ENCODE measurements at regions not wholly inside any gene's neighbourhood (a gene's known extent, or its start where the extent isn't known, plus 50 kb on each side); places are given as distances from the start of the nearest gene placed in this dataset.

DNA sequence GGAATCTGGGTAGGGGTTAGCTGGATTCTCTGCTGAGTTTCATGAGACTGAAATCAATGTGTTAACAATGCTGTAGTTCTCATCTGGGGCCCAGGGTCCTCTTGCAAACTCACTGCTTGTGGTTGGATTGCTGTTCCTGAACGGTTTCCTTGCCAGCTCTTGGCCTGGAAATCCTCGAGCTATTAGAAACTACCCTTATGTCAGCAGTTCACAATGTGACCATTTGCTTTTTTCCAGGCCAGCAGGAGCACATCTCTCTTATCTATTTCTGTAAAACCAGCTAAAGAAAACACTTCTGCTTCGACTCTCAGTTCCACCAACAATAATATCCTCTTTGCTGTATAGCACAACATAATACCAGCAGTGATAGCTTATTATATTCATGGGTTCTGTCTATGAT lies 140.1 kb upstream of the TRAM1L1 start:
- TF ChIP-seq, protein P1, sequence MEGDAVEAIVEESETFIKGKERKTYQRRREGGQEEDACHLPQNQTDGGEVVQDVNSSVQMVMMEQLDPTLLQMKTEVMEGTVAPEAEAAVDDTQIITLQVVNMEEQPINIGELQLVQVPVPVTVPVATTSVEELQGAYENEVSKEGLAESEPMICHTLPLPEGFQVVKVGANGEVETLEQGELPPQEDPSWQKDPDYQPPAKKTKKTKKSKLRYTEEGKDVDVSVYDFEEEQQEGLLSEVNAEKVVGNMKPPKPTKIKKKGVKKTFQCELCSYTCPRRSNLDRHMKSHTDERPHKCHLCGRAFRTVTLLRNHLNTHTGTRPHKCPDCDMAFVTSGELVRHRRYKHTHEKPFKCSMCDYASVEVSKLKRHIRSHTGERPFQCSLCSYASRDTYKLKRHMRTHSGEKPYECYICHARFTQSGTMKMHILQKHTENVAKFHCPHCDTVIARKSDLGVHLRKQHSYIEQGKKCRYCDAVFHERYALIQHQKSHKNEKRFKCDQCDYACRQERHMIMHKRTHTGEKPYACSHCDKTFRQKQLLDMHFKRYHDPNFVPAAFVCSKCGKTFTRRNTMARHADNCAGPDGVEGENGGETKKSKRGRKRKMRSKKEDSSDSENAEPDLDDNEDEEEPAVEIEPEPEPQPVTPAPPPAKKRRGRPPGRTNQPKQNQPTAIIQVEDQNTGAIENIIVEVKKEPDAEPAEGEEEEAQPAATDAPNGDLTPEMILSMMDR (IDR thresholded peaks at IDR 0.05; ENCODE audit: insufficient read depth, low read length, severe bottlenecking), result no peak
- no peak for DNase-seq (ENCODE audit: low read depth)
- Histone ChIP-seq H3K36me3 (ENCODE audit: control insufficient read depth, insufficient read depth, low read length) (no peaks in the 10 kb centered on the region), H3K27me3 (ENCODE audit: control insufficient read depth, insufficient read depth, low read length) (no peaks in the 10 kb centered on the region), H3K4me3 (ENCODE audit: low read depth, low read length) (no peak overlapping the region)
- no peak for FAIRE-seq

- FAIRE-seq, result no peak
- no peak for DNase-seq (ENCODE audit: low read depth)
- TF ChIP-seq, protein P1 (IDR thresholded peaks at IDR 0.05; ENCODE audit: insufficient read depth, low read length, severe bottlenecking), result no peak
- Histone ChIP-seq H3K27me3 (ENCODE audit: control insufficient read depth, insufficient read depth, low read length) (no peaks in the 10 kb centered on the region), H3K36me3 (ENCODE audit: control insufficient read depth, insufficient read depth, low read length) (no peaks in the 10 kb centered on the region), H3K4me3 (ENCODE audit: low read depth, low read length) (no peak overlapping the region)
Observed at GRCh38 chr4:117227925-117228324, 142.5 kb upstream of the TRAM1L1 start.

GRCh38 chr4:117239434-117239833 lies 154.1 kb upstream of the TRAM1L1 start:
- TF ChIP-seq, protein P1 (IDR thresholded peaks at IDR 0.05; ENCODE audit: insufficient read depth, low read length, severe bottlenecking), result no peak
- no peaks in the 10 kb centered on the region for H3K36me3 ChIP-seq (ENCODE audit: control insufficient read depth, insufficient read depth, low read length)
- no peak overlapping the region for H3K4me3 ChIP-seq (ENCODE audit: low read depth, low read length)
- no peaks in the 10 kb centered on the region for H3K27me3 ChIP-seq (ENCODE audit: control insufficient read depth, insufficient read depth, low read length)
- DNase-seq (ENCODE audit: low read depth) (no peak), FAIRE-seq (no peak)

DNA sequence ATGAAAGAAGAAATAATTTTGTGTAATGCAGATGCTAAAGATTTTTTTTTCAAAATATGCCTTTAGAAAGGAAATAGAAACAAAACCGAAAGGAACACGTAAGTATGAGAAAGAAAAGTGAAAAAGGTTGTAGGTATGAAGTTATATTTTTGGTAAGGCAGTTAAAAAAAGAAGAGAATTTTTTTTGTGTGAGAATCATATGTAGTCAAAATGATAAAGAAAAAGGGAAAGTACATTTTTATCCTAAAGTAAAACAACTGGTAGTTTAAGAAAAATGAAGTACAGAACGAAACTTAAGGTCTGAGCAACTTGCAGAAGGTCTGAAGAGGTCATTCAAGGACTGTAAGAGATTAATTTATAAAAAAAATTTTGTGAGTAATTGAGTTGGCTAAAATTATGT lies 164.0 kb upstream of the TRAM1L1 start:
- TF ChIP-seq, protein P1 (IDR thresholded peaks at IDR 0.05; ENCODE audit: insufficient read depth, low read length, severe bottlenecking), result no peak
- DNase-seq (ENCODE audit: low read depth), result no peak
- no peaks in the 10 kb centered on the region for H3K36me3 ChIP-seq (ENCODE audit: control insufficient read depth, insufficient read depth, low read length)
- no peaks in the 10 kb centered on the region for H3K27me3 ChIP-seq (ENCODE audit: control insufficient read depth, insufficient read depth, low read length)
- no peak overlapping the region for H3K4me3 ChIP-seq (ENCODE audit: low read depth, low read length)
- FAIRE-seq, result no peak

DNA sequence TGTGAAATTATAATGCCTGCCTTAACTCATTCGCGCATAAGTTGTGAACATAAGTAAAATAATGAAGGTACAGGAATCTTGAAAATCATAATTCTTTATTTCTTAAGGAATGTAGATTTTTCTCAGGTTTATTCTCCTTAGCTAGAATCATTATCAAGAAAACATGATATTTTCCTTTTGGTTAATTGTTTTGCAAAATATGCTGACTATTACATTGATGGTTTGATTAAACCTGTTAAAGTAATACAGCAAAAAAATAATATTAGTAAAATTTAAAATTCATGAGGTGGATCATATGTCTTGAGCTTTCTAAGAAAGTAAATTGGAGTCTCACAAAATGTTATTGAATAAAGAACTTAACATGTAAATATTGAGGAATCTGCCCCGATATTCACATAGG lies 178.7 kb upstream of the TRAM1L1 start:
- H3K36me3 ChIP-seq (ENCODE audit: control insufficient read depth, insufficient read depth, low read length), result no peaks in the 10 kb centered on the region
- FAIRE-seq (no peak), DNase-seq (ENCODE audit: low read depth) (no peak)
- no peaks in the 10 kb centered on the region for H3K27me3 ChIP-seq (ENCODE audit: control insufficient read depth, insufficient read depth, low read length)
- H3K4me3 ChIP-seq (ENCODE audit: low read depth, low read length), result no peak overlapping the region
- TF ChIP-seq, protein P1 (IDR thresholded peaks at IDR 0.05; ENCODE audit: insufficient read depth, low read length, severe bottlenecking), result no peak

DNA sequence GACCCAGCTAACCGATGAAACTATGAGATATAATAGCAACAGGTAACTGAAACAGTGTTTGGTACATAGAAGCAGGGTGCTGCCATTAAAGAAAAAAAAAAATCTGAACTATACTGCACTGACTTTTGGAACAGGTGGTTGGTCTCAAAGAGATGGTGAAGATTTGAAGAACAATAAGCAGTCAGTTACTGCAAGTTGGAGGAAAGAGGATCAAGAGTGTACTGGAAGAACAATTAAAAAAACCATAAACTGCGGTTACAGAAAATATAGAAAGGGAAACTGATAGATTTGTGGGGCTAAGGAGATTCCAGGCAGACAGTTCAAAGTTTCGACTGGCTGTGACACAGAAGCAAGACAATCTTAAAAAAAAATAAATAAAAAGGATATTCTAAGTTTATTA lies 181.9 kb upstream of the TRAM1L1 start:
- DNase-seq (ENCODE audit: low read depth) (no peak), FAIRE-seq (no peak)
- H3K36me3 ChIP-seq (ENCODE audit: control insufficient read depth, insufficient read depth, low read length), result no peaks in the 10 kb centered on the region
- TF ChIP-seq, protein P1 (IDR thresholded peaks at IDR 0.05; ENCODE audit: insufficient read depth, low read length, severe bottlenecking), result no peak
- no peaks in the 10 kb centered on the region for H3K27me3 ChIP-seq (ENCODE audit: control insufficient read depth, insufficient read depth, low read length)
- no peak overlapping the region for H3K4me3 ChIP-seq (ENCODE audit: low read depth, low read length)

Data from bronchial epithelial cell (primary cell).